ENCODE measurements at regions not wholly inside any gene's neighbourhood (a gene's known extent, or its start where the extent isn't known, plus 50 kb on each side); places are given as distances from the start of the nearest gene placed in this dataset.

GRCh38 chr11:31997955-31998354 lies 92.9 kb upstream of the RCN1 start:
- H3K4me3 Mint-ChIP-seq: no peak overlapping the region

More at GRCh38 chr11:31997955-31998354, 92.9 kb upstream of the RCN1 start:
- Histone ChIP-seq H2BK12ac (ENCODE audit: insufficient read length, low read depth, low read length) (no peak overlapping the region), H3K79me2 (ENCODE audit: insufficient read depth, low read length) (no peaks in the 10 kb centered on the region), H2AFZ (ENCODE audit: low read length) (no peak overlapping the region), H4K5ac (ENCODE audit: insufficient read length, low read depth, low read length) (no peak overlapping the region), H2BK120ac (ENCODE audit: low read depth, low read length, poor library complexity, severe bottlenecking) (no peak overlapping the region), H4K8ac (replicated peaks; ENCODE audit: insufficient read length, low read depth, low read length) (no peak overlapping the region), H2BK15ac (ENCODE audit: low read depth, low read length) (no peak overlapping the region), H3K9ac (ENCODE audit: extremely low read depth, insufficient read length, low read length) (no peak overlapping the region), H3K4ac (ENCODE audit: low read depth, low read length) (no peak overlapping the region), H2AK5ac (ENCODE audit: insufficient read length, low read length) (no peak overlapping the region), H3T11ph (ENCODE audit: low read length) (no peak overlapping the region), H3K27ac (ENCODE audit: insufficient read length, low read depth, low read length) (no peak overlapping the region), H3K79me1 (ENCODE audit: insufficient read depth, low read depth, low read length, poor library complexity, severe bottlenecking) (no peaks in the 10 kb centered on the region), H3K18ac (ENCODE audit: insufficient read length, low read depth, low read length) (no peak overlapping the region), H3K9me3 (ENCODE audit: control insufficient read depth, low read depth, low read length) (no peaks in the 10 kb centered on the region), H2BK5ac (ENCODE audit: insufficient read length, low read length) (no peak overlapping the region), H3K4me2 (ENCODE audit: insufficient read depth, insufficient read length, low read length) (no peak overlapping the region), H4K91ac (ENCODE audit: insufficient read length, low read depth, low read length) (no peak overlapping the region), H3K56ac (ENCODE audit: insufficient read length, low read depth, low read length) (no peak overlapping the region), H2BK20ac (ENCODE audit: low read depth, low read length, poor library complexity, severe bottlenecking) (no peak overlapping the region), H4K20me1 (ENCODE audit: control insufficient read depth, insufficient read depth, insufficient read length) (no peaks in the 10 kb centered on the region), H3K14ac (ENCODE audit: insufficient read depth, low read length) (no peak overlapping the region), H3K4me1 (ENCODE audit: insufficient read depth, low read length) (no peaks in the 10 kb centered on the region), H3K23me2 (ENCODE audit: insufficient read length, low read depth, low read length, poor library complexity, severe bottlenecking) (no peaks in the 10 kb centered on the region), H3K23ac (ENCODE audit: insufficient read length, low read depth, low read length) (no peak overlapping the region), H3K27me3 (ENCODE audit: insufficient read depth, low read length) (no peaks in the 10 kb centered on the region)
- Mint-ChIP-seq H3K36me3 (ENCODE audit: insufficient read depth in 1 of 3, low read depth in 3 of 3) (no peaks in the 10 kb centered on the region), H3K9me3 (no peaks in the 10 kb centered on the region), H3K4me1 (peaks cover 0 to 2% of the 10 kb centered on the region in 2 experiments; a peak in 1 of 4 replicates), H3K27ac (no peak overlapping the region), H3K27me3 (ENCODE audit: low read depth) (peaks cover 2% of the 10 kb centered on the region)
- TF ChIP-seq, protein P1, sequence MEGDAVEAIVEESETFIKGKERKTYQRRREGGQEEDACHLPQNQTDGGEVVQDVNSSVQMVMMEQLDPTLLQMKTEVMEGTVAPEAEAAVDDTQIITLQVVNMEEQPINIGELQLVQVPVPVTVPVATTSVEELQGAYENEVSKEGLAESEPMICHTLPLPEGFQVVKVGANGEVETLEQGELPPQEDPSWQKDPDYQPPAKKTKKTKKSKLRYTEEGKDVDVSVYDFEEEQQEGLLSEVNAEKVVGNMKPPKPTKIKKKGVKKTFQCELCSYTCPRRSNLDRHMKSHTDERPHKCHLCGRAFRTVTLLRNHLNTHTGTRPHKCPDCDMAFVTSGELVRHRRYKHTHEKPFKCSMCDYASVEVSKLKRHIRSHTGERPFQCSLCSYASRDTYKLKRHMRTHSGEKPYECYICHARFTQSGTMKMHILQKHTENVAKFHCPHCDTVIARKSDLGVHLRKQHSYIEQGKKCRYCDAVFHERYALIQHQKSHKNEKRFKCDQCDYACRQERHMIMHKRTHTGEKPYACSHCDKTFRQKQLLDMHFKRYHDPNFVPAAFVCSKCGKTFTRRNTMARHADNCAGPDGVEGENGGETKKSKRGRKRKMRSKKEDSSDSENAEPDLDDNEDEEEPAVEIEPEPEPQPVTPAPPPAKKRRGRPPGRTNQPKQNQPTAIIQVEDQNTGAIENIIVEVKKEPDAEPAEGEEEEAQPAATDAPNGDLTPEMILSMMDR (conservative IDR thresholded peaks at IDR 0.05): peak; percentile 37; the same call in 2 of the 3 replicates
- no CpG with 5 or more reads among the region's 2 CpGs for WGBS (ENCODE audit: extremely low coverage, insufficient read length, low lambda C conversion rate)
- DNase-seq: no peak
